Glutamatergic neuron (in vitro differentiated cells): ENCODE measurements at regions not wholly inside any gene's neighbourhood (a gene's known extent, or its start where the extent isn't known, plus 50 kb on each side); places are given as distances from the start of the nearest gene placed in this dataset.
"Not testable (repeated sequence)": the region's sequence is repeated elsewhere in the genome, so short reads cannot be mapped to it uniquely, and the experiment has no call there.

Experiments used
- DNase-seq: peaks from one replicate; pipeline ENCODE4 v3.0.0; 2022
- H3K27ac Mint-ChIP-seq: one replicate; pipeline ENCODE4 v1.8.0; 2020; ENCODE audit warnings: mild to moderate bottlenecking, mixed read lengths, inconsistent platforms; ENCODE audit not compliant: unreplicated experiment
- H3K27me3 Mint-ChIP-seq: one replicate; pipeline ENCODE4 v1.8.0; 2020; ENCODE audit warnings: mild to moderate bottlenecking, moderate library complexity, mixed read lengths, inconsistent platforms; ENCODE audit not compliant: unreplicated experiment
- H3K36me3 Mint-ChIP-seq: one replicate; pipeline ENCODE4 v1.8.0; 2020; ENCODE audit warnings: mild to moderate bottlenecking, mixed read lengths, inconsistent platforms; ENCODE audit not compliant: unreplicated experiment
- H3K4me1 Mint-ChIP-seq: one replicate; pipeline ENCODE4 v1.8.0; 2020; ENCODE audit warnings: mild to moderate bottlenecking, low read depth, mixed read lengths, inconsistent platforms; ENCODE audit not compliant: unreplicated experiment
- H3K4me3 Mint-ChIP-seq: one replicate; pipeline ENCODE4 v1.8.0; 2020; ENCODE audit warnings: mild to moderate bottlenecking, mixed read lengths, inconsistent platforms; ENCODE audit not compliant: unreplicated experiment
- H3K9me3 Mint-ChIP-seq: one replicate; pipeline ENCODE4 v1.8.0; 2020; ENCODE audit warnings: mild to moderate bottlenecking, moderate library complexity, mixed read lengths, inconsistent platforms; ENCODE audit not compliant: unreplicated experiment
- CTCF ChIP-seq: fragments of 200-600 bp; sonication (generic); IDR thresholded peaks from one replicate; pipeline ENCODE4 v1.5.0; 2021; ENCODE audit not compliant: partially characterized antibody, unreplicated experiment

DNA sequence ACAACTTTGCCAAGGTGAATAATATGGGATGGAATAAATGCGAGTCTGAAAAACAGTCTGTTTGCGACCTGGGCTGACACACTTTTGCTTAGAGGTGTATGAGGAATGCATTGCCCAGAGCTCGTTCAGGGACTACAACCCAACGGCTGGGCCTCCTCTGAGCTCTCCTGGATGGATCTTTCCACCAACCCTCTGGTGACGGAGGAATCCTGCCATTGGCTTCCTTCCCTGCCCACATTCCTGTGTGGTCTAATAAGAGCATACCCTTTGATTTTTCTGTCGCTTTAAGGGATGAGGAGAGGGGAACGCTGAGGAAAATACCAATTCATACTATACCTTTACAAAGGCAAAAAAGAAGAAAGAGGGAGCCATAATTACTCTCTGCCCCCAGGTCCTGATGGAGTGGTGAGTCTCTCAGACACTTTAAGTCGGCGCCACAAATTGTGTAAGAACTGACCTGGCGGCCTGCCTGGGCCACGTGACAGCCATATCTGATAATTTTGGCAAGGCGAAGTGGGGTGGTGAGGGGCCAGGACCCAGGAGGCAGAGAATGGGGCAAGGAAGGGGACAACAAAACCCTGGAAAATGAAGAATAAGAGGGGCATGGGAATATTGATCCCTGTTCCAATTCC is 265.2 kb upstream of the MSX2 start:
- H3K36me3 Mint-ChIP-seq = no peaks in the 10 kb centered on the region
- H3K4me1 Mint-ChIP-seq = peaks cover 23% of the 10 kb centered on the region
- H3K27ac Mint-ChIP-seq = no peak overlapping the region
- no peak for DNase-seq
- TF ChIP-seq CTCF = no peak
- no peak overlapping the region for H3K4me3 Mint-ChIP-seq
- peaks cover 1% of the 10 kb centered on the region for H3K27me3 Mint-ChIP-seq
- H3K9me3 Mint-ChIP-seq = peaks cover 2% of the 10 kb centered on the region

DNA sequence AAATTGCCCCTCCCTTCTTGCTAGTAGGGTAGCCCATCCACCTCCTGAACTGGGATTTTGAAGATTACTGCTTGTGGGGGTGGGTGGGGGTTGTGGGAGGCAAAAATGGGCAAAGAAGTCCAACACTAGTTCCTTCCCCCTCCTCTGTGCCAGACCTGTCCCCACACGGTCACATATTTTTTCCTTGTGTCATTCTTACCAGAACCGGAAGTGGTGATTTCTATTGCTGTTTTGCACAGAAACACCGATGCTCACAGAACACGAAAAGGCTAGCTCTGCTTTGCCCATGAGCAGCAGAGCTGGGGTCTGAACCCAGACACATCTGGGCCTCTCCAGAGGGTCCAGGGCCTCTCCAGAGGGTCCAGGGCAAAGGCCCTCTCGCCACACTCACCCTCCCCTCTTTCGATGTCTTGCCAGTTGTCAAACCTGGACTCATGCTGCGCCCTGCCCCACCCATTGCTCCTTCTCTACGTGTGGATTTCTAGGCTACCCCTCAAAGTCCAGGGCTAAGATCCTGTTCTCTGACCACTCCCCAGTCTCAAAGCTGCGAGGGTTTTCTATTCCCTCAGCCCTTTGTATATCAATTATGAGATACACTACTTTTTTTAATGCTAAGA is 264.4 kb upstream of the MSX2 start:
- H3K36me3 Mint-ChIP-seq = no peaks in the 10 kb centered on the region
- peaks cover 2% of the 10 kb centered on the region for H3K9me3 Mint-ChIP-seq
- peaks cover 1% of the 10 kb centered on the region for H3K27me3 Mint-ChIP-seq
- no peak for DNase-seq
- TF ChIP-seq CTCF = no peak
- H3K4me1 Mint-ChIP-seq = peaks cover 23% of the 10 kb centered on the region
- H3K4me3 Mint-ChIP-seq = no peak overlapping the region
- no peak overlapping the region for H3K27ac Mint-ChIP-seq

GRCh38 chr5:174462129-174462528 is 262.3 kb upstream of the MSX2 start:
- no peak for TF ChIP-seq CTCF
- H3K36me3 Mint-ChIP-seq = peaks cover 12% of the 10 kb centered on the region

GRCh38 chr5:174464504-174465165 is 259.7 kb upstream of the MSX2 start:
- peaks cover 16% of the 10 kb centered on the region for H3K4me1 Mint-ChIP-seq
- no peak for DNase-seq
- peaks cover 14% of the 10 kb centered on the region for H3K36me3 Mint-ChIP-seq
- H3K4me3 Mint-ChIP-seq = no peak overlapping the region
- H3K27ac Mint-ChIP-seq = no peak overlapping the region
- no peak for TF ChIP-seq CTCF
- no peaks in the 10 kb centered on the region for H3K9me3 Mint-ChIP-seq
- peaks cover 1% of the 10 kb centered on the region for H3K27me3 Mint-ChIP-seq

More at GRCh38 chr5:174462129-174462528, 262.3 kb upstream of the MSX2 start:
- Mint-ChIP-seq H3K27ac (no peak overlapping the region), H3K27me3 (peaks cover 1% of the 10 kb centered on the region), H3K9me3 (no peaks in the 10 kb centered on the region), H3K4me3 (no peak overlapping the region), H3K4me1 (peaks cover 20% of the 10 kb centered on the region)
- no peak for DNase-seq

DNA sequence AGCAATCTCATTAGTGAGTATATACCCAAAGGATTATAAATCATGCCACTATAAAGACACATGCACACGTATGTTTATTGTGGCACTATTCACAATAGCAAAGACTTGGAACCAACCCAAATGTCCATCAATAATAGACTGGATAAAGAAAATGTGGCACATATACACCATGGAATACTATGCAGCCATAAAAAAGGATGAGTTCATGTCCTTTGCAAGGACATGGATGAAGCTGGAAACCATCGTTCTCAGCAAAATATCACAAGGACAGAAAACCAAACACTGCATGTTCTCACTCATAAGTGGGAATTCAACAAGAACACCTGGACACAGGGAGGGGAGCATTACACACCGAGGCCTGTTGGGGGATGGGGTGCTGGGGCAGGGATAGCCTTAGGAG is 252.9 kb upstream of the MSX2 start:
- H3K36me3 Mint-ChIP-seq = peaks cover 11% of the 10 kb centered on the region
- not testable (repeated sequence) for H3K9me3 Mint-ChIP-seq, H3K27ac Mint-ChIP-seq, H3K27me3 Mint-ChIP-seq, H3K4me3 Mint-ChIP-seq, DNase-seq, H3K4me1 Mint-ChIP-seq
